SJSA1 (cell line): ENCODE measurements at regions not wholly inside any gene's neighbourhood (a gene's known extent, or its start where the extent isn't known, plus 50 kb on each side); places are given as distances from the start of the nearest gene placed in this dataset.
"Not testable (repeated sequence)": the region's sequence is repeated elsewhere in the genome, so short reads cannot be mapped to it uniquely, and the experiment has no call there.

Source experiments
- DNase-seq, 2 experiments: peaks; one replicate each; pipeline ENCODE4 v3.0.0-alpha.2; 2015 to 2020; ENCODE audit warnings: low spot score in 2 of 2, low read depth in 1 of 2
- H3K27ac ChIP-seq: fragments of 250-450 bp; sonication (Bioruptor Pico); 2 replicates; pipeline ENCODE4 v1.5.1; 2020; ENCODE audit warnings: mild to moderate bottlenecking, moderate library complexity
- H3K27me3 ChIP-seq: fragments of 250-450 bp; sonication (Bioruptor Pico); replicated peaks from 2 replicates; pipeline ENCODE4 v1.5.1; 2020; ENCODE audit warnings: mild to moderate bottlenecking, moderate library complexity
- H3K36me3 ChIP-seq: fragments of 250-450 bp; sonication (Bioruptor Pico); 2 replicates; pipeline ENCODE4 v1.5.1; 2020; ENCODE audit warnings: mild to moderate bottlenecking
- H3K4me1 ChIP-seq: fragments of 250-450 bp; sonication (Bioruptor Pico); replicated peaks from 2 replicates; pipeline ENCODE4 v1.6.1; 2021; ENCODE audit warnings: mild to moderate bottlenecking
- H3K4me3 ChIP-seq: fragments of 250-450 bp; sonication (Bioruptor Pico); 2 replicates; pipeline ENCODE4 v1.5.1; 2020; ENCODE audit warnings: mild to moderate bottlenecking
- H3K9me3 ChIP-seq: fragments of 250-450 bp; sonication (Bioruptor Pico); replicated peaks from 2 replicates; pipeline ENCODE4 v1.5.1; 2020; ENCODE audit warnings: mild to moderate bottlenecking

DNA sequence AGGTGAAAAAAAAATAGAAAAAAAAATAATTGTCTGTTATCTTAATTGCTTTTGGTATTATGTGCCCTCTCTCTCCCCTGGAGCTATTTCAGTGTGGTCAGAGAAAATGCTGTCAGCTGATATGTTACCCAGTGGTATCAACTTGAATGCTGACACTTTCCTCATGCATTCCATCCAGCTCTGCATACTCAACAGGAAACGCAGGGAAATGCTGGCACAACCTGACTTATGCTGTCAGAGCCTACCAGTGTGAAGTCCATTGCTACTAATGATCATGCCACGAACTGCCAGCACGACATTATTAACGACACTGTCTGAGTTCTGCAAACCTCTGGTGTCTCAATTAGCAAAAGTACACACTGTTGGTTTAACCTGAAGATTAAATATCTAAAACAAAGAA, 182.8 kb downstream of the ZWINT start:
- Histone ChIP-seq H3K9me3 (no peaks in the 10 kb centered on the region; the same call in 1 of the 2 replicates), H3K27ac (no peak overlapping the region), H3K4me3 (no peak overlapping the region), H3K36me3 (no peaks in the 10 kb centered on the region), H3K4me1 (no peaks in the 10 kb centered on the region), H3K27me3 (no peaks in the 10 kb centered on the region)
- no peak for DNase-seq

DNA sequence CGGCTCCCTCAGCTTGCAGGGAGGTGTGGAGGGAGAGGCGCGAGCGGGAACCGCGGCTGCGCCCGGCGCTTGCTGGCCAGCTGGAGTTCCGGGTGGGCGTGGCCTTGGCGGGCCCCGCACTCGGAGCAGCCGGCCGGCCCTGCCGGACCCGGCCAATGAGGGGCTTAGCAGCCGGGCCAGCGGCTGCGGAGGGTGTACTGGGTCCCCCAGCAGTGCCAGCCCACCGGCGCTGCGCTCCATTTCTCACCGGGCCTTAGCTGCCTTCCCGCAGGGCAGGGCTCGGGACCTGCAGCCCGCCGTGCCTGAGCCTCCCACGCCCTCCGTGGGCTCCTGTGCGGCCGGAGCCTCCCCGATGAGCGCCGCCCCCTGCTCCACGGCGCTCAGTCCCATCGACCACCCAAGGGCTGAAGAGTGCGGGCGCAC, 206.0 kb downstream of the ZWINT start:
- not testable (repeated sequence) for DNase-seq, H3K27me3 ChIP-seq, H3K9me3 ChIP-seq

DNA sequence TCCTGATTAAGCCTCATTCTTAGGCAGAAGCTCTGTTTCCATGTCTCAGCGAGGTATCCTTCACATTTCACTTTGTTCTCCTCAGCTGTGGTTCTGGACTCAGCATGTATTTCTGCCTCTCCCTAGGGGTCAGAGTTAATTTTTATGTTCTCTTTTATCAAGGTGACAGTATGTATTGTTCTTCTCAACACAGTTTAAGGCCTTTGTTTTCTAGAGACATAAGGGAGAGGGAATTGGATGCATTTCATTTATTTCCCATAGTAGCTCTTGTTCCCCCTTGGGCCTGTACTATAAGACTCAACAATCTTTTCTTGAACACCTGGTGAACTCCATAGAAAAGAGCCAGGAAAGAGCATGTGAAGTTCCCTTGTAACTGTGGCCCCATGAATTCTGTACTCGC, 214.3 kb downstream of the ZWINT start:
- Histone ChIP-seq H3K36me3 (no peaks in the 10 kb centered on the region), H3K4me3 (no peak overlapping the region), H3K27me3 (no peaks in the 10 kb centered on the region), H3K9me3 (no peaks in the 10 kb centered on the region), H3K4me1 (no peaks in the 10 kb centered on the region), H3K27ac (no peak overlapping the region)
- no peak for DNase-seq

More for the DNA sequence above, 206.0 kb downstream of the ZWINT start:
- not testable (repeated sequence) for H3K4me1 ChIP-seq, H3K27ac ChIP-seq, H3K4me3 ChIP-seq, H3K36me3 ChIP-seq

DNA sequence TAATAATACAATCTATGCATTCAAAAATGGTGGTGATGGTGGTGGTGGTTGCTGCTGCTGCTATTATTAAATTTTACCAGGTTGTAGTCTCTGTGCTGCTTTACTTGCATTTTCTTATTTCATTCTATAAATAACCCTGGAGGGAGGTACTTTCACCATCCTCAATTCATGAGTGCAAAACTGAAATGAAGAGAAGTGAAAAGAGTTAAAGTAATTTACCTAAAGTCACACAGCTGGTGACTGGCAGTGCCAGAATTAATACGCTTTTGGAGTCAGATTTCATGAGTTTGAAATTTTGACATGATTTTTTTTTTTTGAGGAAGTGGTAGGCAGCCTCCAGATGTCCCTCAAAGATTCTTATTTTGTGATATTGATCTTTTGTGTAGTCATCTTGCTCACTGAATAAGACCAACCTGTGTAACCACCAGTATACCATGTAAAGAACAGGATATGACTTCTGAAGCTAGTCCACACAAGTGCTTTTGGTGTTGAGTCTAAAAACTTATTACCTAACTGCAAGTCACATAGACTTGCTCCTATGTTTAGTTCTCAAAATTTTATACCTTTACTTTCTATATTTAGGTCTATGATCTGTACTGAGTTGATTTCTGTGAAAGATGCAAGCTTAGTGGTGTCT, 218.8 kb downstream of the ZWINT start:
- DNase-seq: no peak
- H3K4me3 ChIP-seq: no peak overlapping the region
- no peak overlapping the region for H3K27ac ChIP-seq
- H3K9me3 ChIP-seq: no peaks in the 10 kb centered on the region
- no peaks in the 10 kb centered on the region for H3K4me1 ChIP-seq
- H3K36me3 ChIP-seq: no peaks in the 10 kb centered on the region
- no peaks in the 10 kb centered on the region for H3K27me3 ChIP-seq

DNA sequence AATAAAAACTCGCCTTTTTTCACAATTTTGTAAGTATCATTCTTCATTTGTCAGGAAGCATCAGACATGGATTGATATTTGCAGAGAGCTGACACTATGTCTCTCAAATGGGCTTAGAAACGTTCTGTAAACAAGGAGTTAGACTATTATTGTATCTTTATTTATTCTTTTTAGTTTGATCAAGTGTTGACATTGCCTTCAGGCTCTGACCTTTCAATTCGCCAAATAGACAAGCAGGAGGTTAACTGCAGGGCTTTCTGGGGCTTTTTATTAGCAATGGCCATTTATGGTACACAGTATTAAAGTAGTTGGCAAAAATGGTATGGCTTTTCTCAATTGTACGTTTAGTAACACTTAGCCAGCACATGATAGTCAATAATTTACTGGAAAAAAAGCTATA, 221.7 kb downstream of the ZWINT start:
- Histone ChIP-seq H3K9me3 (no peaks in the 10 kb centered on the region), H3K4me1 (no peaks in the 10 kb centered on the region), H3K27me3 (no peaks in the 10 kb centered on the region), H3K36me3 (no peaks in the 10 kb centered on the region), H3K27ac (no peak overlapping the region), H3K4me3 (no peak overlapping the region)
- no peak for DNase-seq

DNA sequence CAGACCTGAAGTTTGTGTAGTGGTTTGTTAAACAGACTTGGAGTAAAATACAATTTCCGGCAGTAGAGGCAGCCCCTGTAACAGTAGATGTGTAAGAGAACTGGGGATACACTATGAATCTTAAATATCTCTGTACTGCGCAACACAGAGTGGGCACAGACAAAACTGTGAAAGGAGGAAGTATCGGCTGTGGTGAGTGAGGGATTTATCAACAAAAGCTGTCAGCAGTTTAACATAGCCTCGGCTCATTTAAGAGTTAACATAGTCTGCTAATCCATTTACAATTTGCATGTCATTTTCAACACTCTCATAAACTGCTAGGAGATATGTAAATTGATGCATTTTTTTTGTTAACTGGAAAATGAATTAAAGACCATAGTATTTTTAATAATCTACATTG, 225.2 kb downstream of the ZWINT start:
- Histone ChIP-seq H3K9me3 (no peaks in the 10 kb centered on the region), H3K27me3 (no peaks in the 10 kb centered on the region), H3K4me3 (no peak overlapping the region), H3K4me1 (no peaks in the 10 kb centered on the region), H3K36me3 (no peaks in the 10 kb centered on the region), H3K27ac (no peak overlapping the region)
- DNase-seq: no peak

DNA sequence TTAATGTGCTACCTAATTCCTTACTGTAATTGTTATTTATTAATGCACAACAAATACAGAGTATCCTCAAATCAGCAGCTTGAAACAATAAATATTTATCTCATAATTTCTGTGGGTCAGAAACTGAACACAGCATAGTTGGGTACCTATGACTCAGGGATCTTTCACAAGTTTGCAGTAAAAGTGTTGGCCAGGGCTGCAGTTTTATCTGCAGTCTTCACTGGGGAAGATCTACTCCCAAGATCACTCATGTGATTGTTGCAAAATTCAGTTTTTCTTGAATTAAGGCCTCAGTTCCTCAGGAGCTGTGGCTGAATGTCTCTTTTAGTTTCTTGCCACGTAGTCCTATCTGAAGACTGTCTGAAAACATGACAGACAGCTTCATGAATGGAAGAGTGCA, 237.8 kb downstream of the ZWINT start:
- Histone ChIP-seq H3K27me3 (no peaks in the 10 kb centered on the region), H3K4me3 (no peak overlapping the region), H3K27ac (no peak overlapping the region), H3K4me1 (no peaks in the 10 kb centered on the region), H3K36me3 (no peaks in the 10 kb centered on the region), H3K9me3 (no peaks in the 10 kb centered on the region)
- DNase-seq: no peak

DNA sequence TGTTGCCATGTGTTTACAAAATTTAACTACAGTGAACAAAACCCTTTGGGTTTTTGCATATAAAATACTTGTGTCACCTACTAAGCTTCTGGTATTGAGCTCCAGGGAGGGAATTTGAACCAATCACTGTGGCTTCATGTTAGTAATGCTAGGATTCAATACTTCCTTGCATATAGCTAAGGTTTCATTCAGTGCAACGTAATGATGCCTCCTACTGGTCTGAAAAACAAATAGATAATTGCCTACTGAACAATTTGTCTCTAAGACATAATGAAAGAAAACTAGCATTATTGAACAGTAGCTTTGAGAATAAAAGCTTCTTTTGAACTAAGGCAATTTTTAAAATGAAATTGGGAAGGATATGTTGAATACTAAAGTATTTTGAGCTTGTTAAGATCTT, 244.4 kb downstream of the ZWINT start:
- Histone ChIP-seq H3K27ac (no peak overlapping the region), H3K9me3 (no peaks in the 10 kb centered on the region), H3K27me3 (no peaks in the 10 kb centered on the region), H3K36me3 (no peaks in the 10 kb centered on the region), H3K4me1 (no peaks in the 10 kb centered on the region), H3K4me3 (no peak overlapping the region)
- DNase-seq: no peak

DNA sequence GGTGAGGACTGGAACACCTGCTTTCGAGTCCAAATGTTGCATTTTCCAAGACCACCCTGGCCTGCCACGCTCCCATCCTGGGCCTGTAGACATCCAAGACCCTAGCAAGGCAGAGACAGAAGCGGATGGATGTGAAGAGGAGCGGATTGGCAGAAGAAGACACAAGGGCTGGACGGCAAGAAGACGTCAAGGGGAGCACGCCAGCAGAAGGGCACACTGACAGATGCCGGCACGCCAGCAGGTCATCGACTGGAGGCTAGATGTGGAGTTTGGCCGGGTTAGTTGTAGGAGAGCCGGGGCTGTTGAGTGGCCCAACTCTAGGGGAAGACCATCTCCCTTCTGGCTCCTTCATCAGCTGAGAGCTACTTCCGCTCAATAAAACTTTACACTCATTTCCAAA, 251.6 kb downstream of the ZWINT start:
- no peaks in the 10 kb centered on the region for H3K4me1 ChIP-seq
- no peak for DNase-seq
- H3K27ac ChIP-seq: no peak overlapping the region

DNA sequence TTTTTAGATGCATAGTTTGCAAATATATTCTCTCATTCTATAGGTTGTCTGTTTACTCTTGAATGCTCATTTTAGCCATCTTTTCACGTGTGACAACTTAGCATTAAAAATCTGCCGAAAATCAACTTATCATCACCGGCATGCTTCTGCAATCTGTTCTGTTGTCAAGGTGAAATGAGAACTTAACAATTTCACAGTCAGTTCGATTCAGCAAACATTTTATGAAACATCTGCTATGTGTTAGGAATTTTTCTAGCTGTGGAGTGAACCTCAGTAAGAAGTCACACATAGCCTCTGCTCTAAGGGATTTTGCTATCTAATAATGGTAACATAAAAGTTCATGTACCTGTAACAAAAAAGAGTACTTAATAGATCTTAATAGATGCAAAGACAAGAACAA, 256.1 kb downstream of the ZWINT start:
- no peak overlapping the region for H3K4me3 ChIP-seq

More for the DNA sequence above, 251.6 kb downstream of the ZWINT start:
- no peaks in the 10 kb centered on the region for H3K9me3 ChIP-seq
- no peak overlapping the region for H3K4me3 ChIP-seq
- H3K27me3 ChIP-seq: no peaks in the 10 kb centered on the region
- H3K36me3 ChIP-seq: no peaks in the 10 kb centered on the region

DNA sequence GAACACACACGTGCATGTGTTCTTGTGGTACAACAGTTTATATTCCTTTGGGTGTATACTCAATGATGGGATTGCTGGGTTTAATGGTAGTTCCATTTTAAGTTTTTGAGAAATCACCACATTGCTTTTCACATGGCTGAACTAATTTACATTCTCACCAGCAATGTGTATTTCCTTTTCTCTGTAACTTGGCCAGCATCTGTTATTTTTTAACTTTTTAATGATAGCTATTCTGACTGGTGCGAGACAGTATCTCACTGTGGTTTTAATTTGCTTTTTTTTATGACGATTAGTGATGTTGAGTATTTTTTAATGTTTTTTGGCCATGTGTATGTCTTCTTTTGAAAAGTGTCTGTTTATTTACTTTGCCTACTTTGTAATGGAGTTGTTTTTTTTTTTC, 256.6 kb downstream of the ZWINT start:
- Histone ChIP-seq H3K4me3 (no peak overlapping the region), H3K36me3 (no peaks in the 10 kb centered on the region), H3K9me3 (no peaks in the 10 kb centered on the region), H3K4me1 (no peaks in the 10 kb centered on the region), H3K27ac (no peak overlapping the region), H3K27me3 (no peaks in the 10 kb centered on the region)
- no peak for DNase-seq

More for the DNA sequence above, 256.1 kb downstream of the ZWINT start:
- Histone ChIP-seq H3K27ac (no peak overlapping the region), H3K9me3 (no peaks in the 10 kb centered on the region), H3K27me3 (no peaks in the 10 kb centered on the region), H3K36me3 (no peaks in the 10 kb centered on the region), H3K4me1 (no peaks in the 10 kb centered on the region)
- no peak for DNase-seq

DNA sequence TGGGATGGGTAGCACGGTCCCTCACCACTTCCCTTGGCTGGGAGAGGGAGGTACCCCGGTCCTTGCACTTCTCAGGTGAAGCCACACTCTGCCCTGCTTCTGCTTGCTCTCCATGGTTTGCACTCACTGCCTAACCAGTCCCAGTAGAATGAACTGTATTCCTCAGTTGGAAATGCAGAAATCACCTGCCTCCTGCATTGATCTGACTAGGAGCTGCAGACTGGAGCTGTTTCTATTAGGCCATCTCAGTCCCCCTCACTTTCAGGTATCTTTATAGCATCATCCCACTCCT, 264.9 kb downstream of the ZWINT start:
- no peaks in the 10 kb centered on the region for H3K36me3 ChIP-seq
- H3K4me3 ChIP-seq: no peak overlapping the region
- no peak for DNase-seq
- no peaks in the 10 kb centered on the region; the same call in 1 of the 2 replicates for H3K9me3 ChIP-seq
- H3K27me3 ChIP-seq: no peaks in the 10 kb centered on the region
- no peak overlapping the region for H3K27ac ChIP-seq
- no peaks in the 10 kb centered on the region for H3K4me1 ChIP-seq

DNA sequence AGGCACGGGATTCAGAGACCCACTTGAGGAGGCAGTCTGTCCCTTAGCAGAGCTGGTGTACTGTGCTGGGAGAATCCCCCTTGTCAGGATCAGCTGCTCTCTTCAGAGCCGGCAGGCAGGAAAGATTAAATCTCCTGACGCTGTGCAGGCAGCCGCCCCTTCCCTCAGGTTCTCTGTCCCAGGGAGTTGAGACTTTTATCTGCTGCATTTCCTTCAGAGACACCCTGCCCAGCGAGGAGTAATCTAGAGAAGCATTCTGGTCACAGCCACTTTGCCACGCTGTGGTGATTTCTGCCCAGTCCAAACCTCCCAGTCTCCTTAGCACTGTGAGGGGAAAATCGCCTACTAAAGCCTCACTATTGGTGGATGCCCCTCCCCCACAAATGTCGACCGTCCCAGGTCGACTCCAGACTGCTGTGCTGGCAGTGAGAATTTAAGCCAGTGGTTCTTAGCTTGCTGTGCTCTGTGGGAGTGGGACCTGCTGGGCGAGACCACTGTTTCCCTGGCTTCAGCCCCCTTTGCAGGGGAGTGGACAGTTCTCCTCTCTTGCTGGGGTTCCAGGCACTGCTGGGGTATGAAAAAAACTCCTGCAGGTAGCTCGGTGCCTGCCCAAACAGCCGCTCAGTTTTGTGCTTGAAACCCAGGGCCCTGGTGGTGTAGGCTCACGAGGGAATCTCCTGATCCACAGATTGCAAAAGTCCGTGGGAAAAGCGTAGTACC, 265.4 kb downstream of the ZWINT start:
- no peaks in the 10 kb centered on the region for H3K27me3 ChIP-seq
- no peak for DNase-seq
- no peak overlapping the region for H3K4me3 ChIP-seq
- no peaks in the 10 kb centered on the region; the same call in 1 of the 2 replicates for H3K9me3 ChIP-seq
- no peaks in the 10 kb centered on the region for H3K4me1 ChIP-seq
- no peaks in the 10 kb centered on the region for H3K36me3 ChIP-seq
- no peak overlapping the region for H3K27ac ChIP-seq

DNA sequence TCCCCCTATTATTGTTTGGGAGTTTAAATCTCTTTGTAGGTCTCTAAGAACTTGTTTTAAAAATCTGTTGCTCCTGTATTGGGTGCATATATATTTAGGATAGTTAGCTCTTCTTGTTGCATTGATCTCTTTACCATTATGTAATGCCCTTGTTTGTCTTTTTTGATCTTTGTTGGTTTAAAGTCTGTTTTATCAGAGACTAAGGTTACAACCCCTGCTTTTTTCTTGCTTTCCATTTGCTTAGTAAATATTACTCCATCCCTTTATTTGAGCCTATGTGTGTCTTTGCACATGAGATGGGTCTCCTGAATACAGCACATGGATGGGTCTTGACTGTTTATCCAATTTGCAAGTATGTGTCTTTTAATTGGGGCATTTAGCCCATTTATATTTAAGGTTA, 267.4 kb downstream of the ZWINT start:
- H3K36me3 ChIP-seq, H3K27ac ChIP-seq, H3K4me3 ChIP-seq: not testable (repeated sequence)

DNA sequence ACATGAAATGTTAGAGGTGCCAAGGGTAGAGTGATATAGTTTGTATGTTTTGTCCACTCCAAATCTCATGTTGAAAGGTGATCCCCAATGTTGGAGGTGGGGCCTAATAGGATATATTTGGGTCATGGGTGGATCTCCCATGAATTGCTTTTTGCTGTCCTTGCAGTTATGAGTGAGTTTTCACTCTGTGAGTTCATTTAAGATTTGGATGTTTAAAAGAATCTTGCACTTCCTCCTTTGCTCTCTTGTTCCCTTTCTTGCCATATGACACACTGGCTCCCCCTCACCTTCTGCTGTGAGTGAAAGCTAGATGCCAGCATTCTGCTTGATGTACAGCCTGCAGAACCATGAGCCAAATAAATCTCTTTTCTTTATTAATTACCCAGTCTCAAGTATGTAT, 269.2 kb downstream of the ZWINT start:
- no peaks in the 10 kb centered on the region for H3K4me1 ChIP-seq
- H3K9me3 ChIP-seq: no peaks in the 10 kb centered on the region; the same call in 1 of the 2 replicates
- no peaks in the 10 kb centered on the region for H3K27me3 ChIP-seq
- H3K36me3 ChIP-seq: no peaks in the 10 kb centered on the region
- no peak for DNase-seq
- no peak overlapping the region for H3K4me3 ChIP-seq
- H3K27ac ChIP-seq: no peak overlapping the region

More for the DNA sequence above, 267.4 kb downstream of the ZWINT start:
- not testable (repeated sequence) for H3K27me3 ChIP-seq, DNase-seq, H3K4me1 ChIP-seq, H3K9me3 ChIP-seq
